Esophagus muscularis mucosa (tissue), 4 donors: ENCODE measurements at regions not wholly inside any gene's neighbourhood (a gene's known extent, or its start where the extent isn't known, plus 50 kb on each side); places are given as distances from the start of the nearest gene placed in this dataset.
"Not testable (repeated sequence)": the region's sequence is repeated elsewhere in the genome, so short reads cannot be mapped to it uniquely, and the experiment has no call there.

Experiments used
- DNase-seq: peaks from one replicate; pipeline ENCODE4 v3.0.0-alpha.2; 2017; ENCODE audit errors: extremely low spot score
- H3K27ac ChIP-seq, 4 donors: fragments of 200-600 bp; sonication (generic); replicated peaks in 1 of 4; 1 replicate in 3 of 4; 2 replicates in 1 of 4; pipeline ENCODE4 v1.5.1; 2016 to 2019; ENCODE audit warnings: mild to moderate bottlenecking in 1 of 4
- H3K27me3 ChIP-seq, 4 donors: fragments of 200-600 bp; sonication (generic); one replicate each; pipeline versions ENCODE4 v1.5.1 to v1.6.0; 2016 to 2019
- H3K36me3 ChIP-seq, 4 donors: fragments of 200-600 bp; sonication (generic); one replicate each; pipeline ENCODE4 v1.5.1; 2016 to 2019
- H3K4me1 ChIP-seq, 4 donors: fragments of 200-600 bp; sonication (generic); one replicate each; pipeline ENCODE4 v1.5.1; 2016 to 2019
- H3K4me3 ChIP-seq, 4 donors: fragments of 200-600 bp; sonication (generic); 1 replicate in 2 of 4; 2 replicates in 2 of 4; pipeline ENCODE4 v1.5.1; 2016 to 2019; ENCODE audit warnings: mild to moderate bottlenecking in 4 of 4, moderate library complexity in 1 of 4
- H3K9me3 ChIP-seq, 4 donors: fragments of 200-600 bp; sonication (generic); 1 replicate in 3 of 4; 2 replicates in 1 of 4; pipeline ENCODE4 v1.5.1; 2016 to 2019
- CTCF ChIP-seq, 3 experiments: fragments of 200-600 bp in 2 of 3; fragments of 450-650 bp in 1 of 3; sonication (generic) in 2 of 3; IDR thresholded peaks; one replicate each; pipeline ENCODE4 v1.5.1; 2017 to 2019; ENCODE audit warnings: antibody characterized with exemption in 3 of 3, mild to moderate bottlenecking in 2 of 3, moderate library complexity in 1 of 3
- EP300 ChIP-seq: sonication (generic); formaldehyde crosslinking; IDR thresholded peaks from one replicate; pipeline ENCODE4 v1.6.1; 2017; ENCODE audit warnings: antibody characterized with exemption
- POLR2A ChIP-seq: fragments of 450-650 bp; IDR thresholded peaks from one replicate; pipeline ENCODE4 v1.6.1; 2017; ENCODE audit warnings: antibody characterized with exemption, moderate library complexity, mild to moderate bottlenecking, low read depth
- POLR2AphosphoS5 ChIP-seq, 2 donors: sonication (generic); formaldehyde crosslinking; IDR thresholded peaks; one replicate each; pipeline ENCODE4 v1.6.1; 2017; ENCODE audit warnings: antibody characterized with exemption in 2 of 2
- WGBS: methylation state at CpG from one replicate; pipeline ENCODE4 v1.1.5; 2018; 5-methylcytosine and 5-hydroxymethylcytosine counted together
- intact Hi-C: fragments of 100-400 bp; cut with DNase I; formaldehyde crosslinking; loops from one replicate; pipeline ENCODE4 v1.15.1; 2023

- Histone ChIP-seq H3K27me3 (no peaks in the 10 kb centered on the region), H3K4me1 (peaks cover 0 to 6% (median 5%) of the 10 kb centered on the region in 4 donors), H3K27ac (no peak overlapping the region), H3K36me3 (no peaks in the 10 kb centered on the region), H3K4me3 (no peak overlapping the region), H3K9me3 (no peaks in the 10 kb centered on the region)
- intact Hi-C loops = loop anchor here (5.0 to 10.0 kb wide), 2 partner anchors 184 to 211 kb away; no protein-coding TSS in a partner anchor
- 30% methylated on average over 15 of the region's 15 CpGs for WGBS
- DNase-seq = no peak
- peak; percentile 80 to 85 (median 81) for TF ChIP-seq CTCF (IDR thresholded peaks at IDR 0.05)
- TF ChIP-seq EP300 = no peak
These were observed 78.7 kb upstream of the ZNF281 start for GRCh38 chr1:200488375-200489165.

GRCh38 chr1:200487650-200488049, 77.8 kb upstream of the ZNF281 start:
- WGBS = 85% methylated on average over 6 of the region's 6 CpGs

GRCh38 chr1:200486634-200487033, 76.8 kb upstream of the ZNF281 start:
- no peak for DNase-seq
- intact Hi-C loops = loop anchor here (5.0 to 10.0 kb wide), 2 partner anchors 182 to 209 kb away; no protein-coding TSS in a partner anchor
- Histone ChIP-seq H3K4me1 (peaks cover 0 to 6% (median 5%) of the 10 kb centered on the region in 4 donors), H3K9me3 (no peaks in the 10 kb centered on the region), H3K27me3 (peaks cover 0 to 4% (median 0%) of the 10 kb centered on the region in 4 donors), H3K27ac (no peak overlapping the region), H3K36me3 (no peaks in the 10 kb centered on the region), H3K4me3 (no peak overlapping the region)
- no peak for TF ChIP-seq POLR2A
- no peak for TF ChIP-seq CTCF (IDR thresholded peaks at IDR 0.05)
- no peak for TF ChIP-seq POLR2AphosphoS5 (IDR thresholded peaks at IDR 0.05)
- TF ChIP-seq EP300 = no peak
- WGBS = 77% methylated on average over 3 of the region's 3 CpGs

More at GRCh38 chr1:200487650-200488049, 77.8 kb upstream of the ZNF281 start:
- intact Hi-C loops = loop anchor here (5.0 to 10.0 kb wide), 2 partner anchors 183 to 210 kb away; no protein-coding TSS in a partner anchor
- no peak for TF ChIP-seq EP300
- TF ChIP-seq CTCF (IDR thresholded peaks at IDR 0.05) = no peak
- TF ChIP-seq POLR2A = no peak
- no peak for TF ChIP-seq POLR2AphosphoS5 (IDR thresholded peaks at IDR 0.05)
- DNase-seq = no peak
- peaks cover 0 to 6% (median 5%) of the 10 kb centered on the region in 4 donors for H3K4me1 ChIP-seq
- no peaks in the 10 kb centered on the region for H3K9me3 ChIP-seq
- no peak overlapping the region for H3K27ac ChIP-seq
- no peak overlapping the region for H3K4me3 ChIP-seq
- no peaks in the 10 kb centered on the region for H3K36me3 ChIP-seq
- peaks cover 0 to 4% (median 0%) of the 10 kb centered on the region in 4 donors for H3K27me3 ChIP-seq

- not testable (repeated sequence) for H3K4me3 ChIP-seq, H3K9me3 ChIP-seq, H3K27me3 ChIP-seq, H3K27ac ChIP-seq, H3K36me3 ChIP-seq, DNase-seq, H3K4me1 ChIP-seq
- intact Hi-C loops = loop anchor here (10.0 kb wide), 1 partner anchor 180 kb away; no protein-coding TSS in a partner anchor
- WGBS = 88% methylated on average over 7 of the region's 7 CpGs
These were observed 74.7 kb upstream of the ZNF281 start for GRCh38 chr1:200484438-200484946.

GRCh38 chr1:200483491-200484143, 73.8 kb upstream of the ZNF281 start:
- no peaks in the 10 kb centered on the region for H3K9me3 ChIP-seq
- H3K27me3 ChIP-seq = peaks cover 0 to 4% (median 0%) of the 10 kb centered on the region in 4 donors
- H3K4me1 ChIP-seq = peaks cover 0 to 6% (median 4%) of the 10 kb centered on the region in 4 donors
- no peak for DNase-seq
- no peaks in the 10 kb centered on the region for H3K36me3 ChIP-seq
- intact Hi-C loops = loop anchor here (10.0 kb wide), 1 partner anchor 179 kb away; no protein-coding TSS in a partner anchor
- no peak overlapping the region for H3K27ac ChIP-seq
- 25% methylated on average over 5 of the region's 5 CpGs for WGBS
- no peak overlapping the region for H3K4me3 ChIP-seq
- TF ChIP-seq EP300 = no peak
- TF ChIP-seq CTCF (IDR thresholded peaks at IDR 0.05) = no peak
- peak in 1 of 2 donors; percentile 29 for TF ChIP-seq POLR2AphosphoS5 (IDR thresholded peaks at IDR 0.05)
- TF ChIP-seq POLR2A = no peak
